ENCODE measurements at regions not wholly inside any gene's neighbourhood (a gene's known extent, or its start where the extent isn't known, plus 50 kb on each side); places are given as distances from the start of the nearest gene placed in this dataset.

DNA sequence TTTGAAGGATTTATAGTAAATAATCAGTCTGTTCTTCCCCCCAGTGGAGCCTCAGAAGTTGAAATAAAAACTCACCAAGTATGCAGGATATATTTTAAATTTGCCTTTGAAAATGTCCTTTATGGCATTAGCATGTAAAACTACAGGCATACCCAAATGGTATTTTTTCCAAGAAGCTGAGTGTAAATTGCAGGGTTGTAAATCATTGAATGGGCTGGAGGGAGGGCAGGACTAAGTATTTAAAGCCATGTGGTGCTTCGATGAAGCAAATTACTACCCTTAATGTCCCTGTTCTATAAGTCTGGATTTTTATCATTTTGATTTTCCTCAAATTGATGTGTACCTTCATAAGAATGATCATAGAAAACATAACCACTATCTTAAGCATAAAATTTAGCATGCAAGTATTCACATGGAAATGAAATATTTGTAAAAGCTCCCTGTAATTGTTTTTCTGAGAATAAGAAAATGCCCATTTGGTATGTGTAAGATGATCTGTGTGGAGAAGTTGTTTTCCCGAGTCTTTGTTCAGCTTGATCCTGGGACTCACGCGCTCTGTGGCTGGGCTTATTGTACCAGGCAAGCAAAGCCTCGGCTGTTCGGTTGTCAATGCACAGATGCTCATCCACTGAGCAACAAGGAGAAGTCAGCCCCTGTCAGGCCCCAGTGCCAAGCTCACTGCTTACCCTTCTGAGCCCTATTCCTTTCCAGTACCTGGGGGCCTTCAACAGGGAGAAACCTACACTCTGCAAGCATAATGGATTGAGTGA lies 66.7 kb downstream of the CD164 start:
- no peak for ATAC-seq

DNA sequence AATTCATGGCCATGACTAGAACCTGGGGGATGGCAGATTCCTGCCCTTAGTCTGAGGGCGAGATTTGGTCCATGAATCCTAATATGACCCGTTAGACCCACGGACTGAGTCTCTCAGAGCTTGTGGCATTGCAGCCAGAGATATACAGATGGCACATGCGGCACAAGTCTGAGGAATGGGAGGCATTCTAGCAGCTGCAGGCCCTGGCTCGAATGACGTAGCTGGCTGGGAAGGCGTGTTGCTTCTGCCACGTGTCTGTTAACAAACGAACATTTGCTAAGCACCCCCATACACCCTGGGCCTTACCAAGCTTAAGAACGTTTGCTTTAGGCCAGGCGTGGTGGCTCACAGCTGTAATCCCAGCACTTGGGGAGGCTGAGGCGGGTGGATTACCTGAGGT lies 68.0 kb downstream of the CD164 start:
- ATAC-seq, result no peak

DNA sequence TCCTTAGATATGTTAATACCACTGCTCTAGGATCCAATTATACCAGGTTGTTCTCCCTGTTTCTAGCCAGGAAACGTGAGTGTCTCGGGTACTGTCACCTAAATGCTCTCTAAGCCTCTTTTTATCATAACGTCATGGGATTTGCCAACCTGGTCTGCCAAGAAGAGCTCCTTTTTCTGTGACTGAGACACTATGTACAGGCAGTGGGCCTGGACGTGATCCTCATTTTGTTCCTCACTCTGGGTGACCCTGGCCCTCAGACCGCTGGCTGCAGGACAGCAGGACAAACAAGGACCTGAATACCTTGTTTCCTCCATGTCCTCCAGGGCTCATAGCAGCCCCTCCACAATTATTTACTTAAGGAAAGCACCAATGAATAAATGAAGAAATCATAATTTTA lies 69.1 kb downstream of the CD164 start:
- no peak for ATAC-seq

DNA sequence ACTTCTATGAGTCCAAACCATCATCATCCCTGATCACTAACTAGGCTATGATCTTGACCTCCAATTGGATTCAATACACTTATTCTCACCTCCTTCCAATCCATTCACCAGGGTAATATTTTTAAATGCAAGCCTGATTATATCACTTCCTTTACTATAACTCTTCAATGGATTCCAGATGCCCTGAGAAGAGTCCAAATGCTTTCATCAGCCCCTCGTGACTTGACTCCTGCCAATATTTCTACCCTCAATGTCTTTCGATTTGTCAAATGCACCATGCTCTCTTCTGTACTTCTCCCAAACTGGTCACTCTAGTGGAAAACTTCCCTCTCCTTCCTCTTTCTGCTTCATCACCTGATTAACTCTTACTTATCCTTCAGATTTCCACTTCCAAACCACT lies 70.8 kb downstream of the CD164 start:
- no peak for ATAC-seq

DNA sequence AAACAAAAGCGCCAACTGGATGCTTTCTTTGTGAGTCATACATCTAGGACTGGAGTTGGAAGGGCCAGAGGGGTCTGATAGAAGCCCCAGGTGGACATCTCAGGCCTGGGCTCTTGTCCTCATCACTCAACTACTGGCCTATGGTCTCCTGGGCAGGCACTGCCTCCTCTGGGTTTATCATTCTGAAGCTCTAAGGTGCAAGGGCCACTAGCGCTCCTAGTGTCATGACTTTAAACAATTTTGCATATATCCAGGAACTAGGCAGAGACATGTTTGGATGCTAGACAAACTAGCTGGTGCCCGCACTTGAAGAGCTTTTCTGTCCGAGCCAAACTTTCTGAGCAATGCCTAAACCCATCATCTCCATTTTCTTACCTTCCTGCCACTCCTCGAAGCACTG lies 72.3 kb downstream of the CD164 start:
- ATAC-seq, result no peak

DNA sequence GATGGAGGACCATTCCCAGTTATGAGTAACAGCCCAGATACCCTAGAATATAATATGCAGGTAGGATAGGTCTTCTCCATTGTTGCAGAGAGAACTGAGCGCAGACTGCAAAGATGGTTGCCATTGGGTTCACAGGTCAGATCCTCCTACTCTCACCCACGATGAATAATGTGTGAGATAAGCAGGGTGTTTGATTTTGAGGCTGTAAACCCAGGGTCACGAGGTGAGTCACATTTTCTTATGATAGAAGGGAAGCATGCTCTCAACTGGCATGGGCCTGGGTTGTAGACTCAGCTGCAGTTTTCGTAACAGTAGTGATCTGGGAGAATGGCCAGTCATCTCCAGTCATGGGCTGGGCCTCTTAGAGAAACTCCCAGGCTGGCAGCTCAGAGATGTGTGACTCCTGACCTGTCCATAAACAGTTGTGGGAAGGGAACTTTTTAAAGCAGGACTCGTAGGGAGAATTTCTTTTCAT lies 74.2 kb downstream of the CD164 start:
- peak; percentile 47 for ATAC-seq

DNA sequence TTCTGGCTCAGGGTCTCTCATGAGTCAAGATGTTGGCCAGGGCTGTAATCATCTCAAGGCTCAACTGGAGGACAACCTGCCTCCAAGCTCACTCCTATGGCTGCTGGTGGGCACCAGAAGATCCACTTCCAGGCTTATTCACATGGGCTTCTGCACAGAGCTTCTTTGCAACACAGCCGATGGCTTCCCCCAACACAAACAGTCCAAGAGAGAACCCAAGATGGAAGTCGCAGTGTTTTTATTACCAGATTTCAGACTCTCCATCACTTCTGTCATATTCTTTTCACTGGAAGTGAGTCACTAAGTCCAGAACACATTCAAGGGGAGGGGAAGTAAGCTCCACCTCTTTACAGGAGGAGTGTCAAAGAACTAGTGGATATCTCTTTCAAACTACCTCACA lies 75.5 kb downstream of the CD164 start:
- no peak for ATAC-seq

DNA sequence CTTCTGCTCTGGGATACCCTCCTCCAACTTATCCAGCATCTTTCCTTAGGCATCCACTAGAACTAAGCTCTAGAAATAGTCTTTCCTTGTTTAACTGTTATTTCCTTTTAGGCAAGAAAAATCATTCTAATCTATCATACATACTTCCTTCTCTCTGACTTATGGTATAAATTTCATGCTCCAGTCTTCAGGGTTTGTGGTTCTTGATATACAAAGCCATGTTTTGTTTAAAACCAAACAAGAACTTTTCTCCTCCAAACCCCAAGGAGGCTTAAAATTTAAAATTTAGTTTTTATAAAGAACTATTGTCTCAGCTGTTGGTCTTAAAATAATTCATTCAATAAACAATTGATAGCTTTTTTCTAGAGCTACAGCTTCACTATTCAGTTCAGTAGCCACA lies 77.2 kb downstream of the CD164 start:
- ATAC-seq, result no peak

DNA sequence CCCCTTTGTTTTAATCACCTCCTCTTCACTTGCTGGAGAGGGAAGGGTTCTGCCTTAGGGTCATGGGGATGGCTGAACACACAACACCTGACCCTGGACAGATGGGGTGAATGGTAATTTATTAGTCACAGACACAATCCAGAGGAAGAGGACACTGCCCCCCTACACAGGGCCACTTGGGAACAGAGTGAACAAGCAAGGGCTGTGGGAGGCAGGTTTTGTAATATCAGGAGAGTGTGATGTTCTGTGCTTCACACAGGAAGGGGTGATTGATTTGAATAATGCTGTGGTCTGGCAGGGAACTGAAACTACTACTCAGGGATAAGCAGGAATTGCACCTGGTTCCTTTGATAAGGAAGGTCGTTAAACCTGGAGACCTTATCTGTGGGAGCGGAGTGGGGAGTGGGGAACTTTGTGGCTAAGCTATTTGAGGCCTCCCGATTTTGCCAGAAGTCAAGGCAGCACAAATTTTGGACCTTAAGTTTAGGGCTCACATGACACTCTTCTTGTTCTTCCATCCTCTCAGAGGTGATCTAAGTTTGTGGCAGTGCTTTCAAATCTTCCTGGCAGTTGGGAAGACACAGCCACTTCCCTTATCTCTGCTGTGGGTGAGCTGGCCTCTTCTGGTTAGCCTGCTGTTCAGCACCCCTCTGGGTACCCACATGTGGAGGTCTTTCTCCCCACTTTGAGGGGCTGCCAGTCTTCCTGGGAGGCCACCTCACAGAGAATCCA lies 77.8 kb downstream of the CD164 start:
- no peak for ATAC-seq

DNA sequence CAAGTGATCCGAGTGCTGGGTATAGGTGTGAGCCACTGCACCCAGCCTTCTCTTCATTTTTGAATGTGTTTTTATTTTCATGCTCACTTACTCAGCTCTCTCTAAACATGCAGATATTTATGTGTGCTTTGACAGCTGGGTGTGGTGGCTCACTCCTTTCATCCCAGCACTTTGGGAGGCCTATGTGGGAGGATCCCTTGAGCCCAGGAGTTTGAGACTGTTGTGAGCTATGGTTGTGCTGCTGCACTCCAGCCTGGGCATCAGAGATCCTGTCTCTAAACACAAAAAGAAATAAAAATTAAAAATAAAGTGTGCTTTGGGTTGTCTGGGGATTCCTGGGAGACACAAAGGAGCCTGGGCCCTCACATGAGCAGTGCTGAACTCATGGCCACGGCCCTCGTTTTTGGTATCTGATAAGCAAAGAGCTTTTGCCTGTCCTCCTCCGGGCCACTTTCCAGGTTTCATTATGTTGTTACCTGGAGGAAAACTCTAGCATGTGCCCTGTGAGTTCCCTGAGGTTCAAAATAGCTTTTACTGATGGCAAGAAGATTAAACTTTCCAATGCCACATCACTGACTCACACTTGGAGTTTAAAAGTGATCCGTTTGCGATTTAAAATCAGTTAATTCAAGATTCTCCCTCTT lies 78.5 kb downstream of the CD164 start:
- no peak for ATAC-seq

DNA sequence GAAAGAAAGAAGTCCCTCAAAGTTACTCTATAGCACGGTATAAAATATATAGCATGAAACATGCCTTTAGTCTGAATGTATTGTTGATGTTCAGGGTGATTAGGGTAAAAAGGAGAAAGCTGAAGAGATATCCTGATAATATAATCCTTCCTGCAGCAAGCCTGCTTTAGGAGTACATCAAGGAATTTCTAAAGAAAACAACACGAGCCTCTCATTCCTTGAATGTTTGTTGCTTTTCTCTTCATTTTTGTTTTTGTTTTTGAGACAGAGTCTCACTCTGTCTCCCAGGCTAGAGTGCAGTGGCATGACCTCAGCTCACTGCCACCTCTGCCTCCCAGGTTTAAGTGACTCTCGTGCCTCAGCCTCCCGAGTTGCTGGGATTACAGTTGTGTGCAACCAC lies 79.1 kb downstream of the CD164 start:
- ATAC-seq, result no peak

DNA sequence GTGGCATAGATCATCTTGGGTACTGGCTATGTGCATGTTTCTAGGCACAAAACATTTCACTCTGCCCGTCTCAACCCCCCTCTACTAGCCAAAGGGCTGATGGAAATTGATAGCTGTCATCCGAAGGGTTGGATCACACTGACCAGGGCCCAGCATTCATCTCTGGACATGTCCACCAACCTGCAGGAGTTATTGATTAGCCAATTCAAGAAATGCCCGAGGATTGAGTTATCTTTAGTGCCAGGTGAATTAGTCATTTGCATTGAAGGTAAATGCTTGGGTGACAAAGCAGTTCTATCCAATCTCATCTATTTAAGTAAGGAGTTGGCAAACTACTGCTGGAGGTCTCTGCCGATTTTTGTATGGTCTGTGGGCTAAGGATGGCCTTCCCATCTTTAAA lies 80.1 kb downstream of the CD164 start:
- no peak for ATAC-seq

DNA sequence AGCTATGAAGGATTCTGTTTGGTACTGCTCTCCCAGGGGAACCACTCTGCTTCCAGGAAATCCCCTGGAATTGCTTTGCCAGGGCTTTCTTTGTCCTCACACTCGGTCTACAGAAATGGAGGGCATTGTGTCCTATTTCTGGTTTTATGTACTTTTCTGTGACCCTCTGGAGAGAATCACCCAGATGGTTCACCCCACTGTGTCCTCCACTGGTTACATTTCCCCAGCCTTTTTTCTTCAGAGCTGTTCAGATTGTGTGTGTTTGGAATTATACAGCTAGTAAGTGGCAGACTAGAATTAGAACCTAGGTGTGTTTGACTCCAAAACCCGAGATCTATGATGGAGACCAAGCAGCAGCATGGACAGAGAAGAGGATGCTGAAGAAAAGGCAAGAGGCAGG lies 80.8 kb downstream of the CD164 start:
- ATAC-seq, result no peak

DNA sequence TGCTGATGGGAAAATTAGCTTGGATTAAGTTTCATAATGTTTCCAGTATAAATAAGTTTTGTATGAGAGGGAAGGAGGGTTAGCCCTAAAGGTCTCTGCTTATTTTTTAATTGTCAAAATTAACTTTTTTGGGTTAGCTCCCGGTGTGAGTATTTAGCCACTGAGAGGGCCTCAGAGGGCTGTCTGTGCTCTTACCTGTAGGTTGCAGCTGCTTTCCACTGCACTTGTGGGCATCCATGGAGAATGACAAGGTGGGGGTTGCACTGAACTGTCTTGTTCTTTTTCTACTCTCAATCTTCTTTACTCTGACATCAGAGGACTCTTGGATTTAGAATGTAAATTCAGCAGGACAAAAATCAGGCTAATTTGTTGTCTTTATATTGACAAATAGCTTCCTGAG lies 81.4 kb downstream of the CD164 start:
- no peak for ATAC-seq

DNA sequence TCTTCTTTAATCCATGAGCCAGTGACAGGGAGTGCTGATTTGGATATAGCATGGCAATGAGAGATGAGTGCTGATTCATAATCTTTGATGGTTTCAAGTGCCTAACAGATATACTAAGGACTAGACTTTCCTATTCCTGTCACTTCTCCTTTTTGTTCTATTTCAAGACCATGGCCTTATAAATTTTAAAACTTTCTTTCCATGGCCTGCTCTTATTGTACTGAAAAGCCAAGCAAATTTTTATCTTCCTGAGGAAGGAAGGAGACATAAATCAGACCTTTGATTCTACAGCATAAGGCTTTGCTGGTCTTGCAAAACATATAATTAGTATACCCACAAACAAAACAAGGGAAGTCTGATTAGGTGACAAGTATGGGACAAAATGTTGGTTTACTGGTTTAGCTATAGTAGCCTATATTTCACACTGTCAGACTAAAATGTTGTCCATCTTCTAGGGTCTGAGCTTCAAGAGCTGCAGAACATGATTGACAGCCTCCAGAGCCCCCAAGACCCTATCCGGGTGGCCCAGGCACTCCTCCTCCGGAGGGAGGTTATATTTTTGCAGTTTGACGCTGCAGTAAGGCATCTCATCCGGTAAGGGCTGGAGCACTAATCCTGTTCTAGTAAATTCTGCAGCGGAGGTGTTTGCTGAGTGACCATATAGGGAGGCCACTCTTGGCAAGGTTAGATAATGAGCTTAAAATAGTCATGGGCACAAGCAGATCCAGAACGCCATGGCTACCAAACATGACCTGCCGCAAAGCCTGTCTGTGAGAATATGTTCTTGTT lies 82.3 kb downstream of the CD164 start:
- ATAC-seq, result no peak

DNA sequence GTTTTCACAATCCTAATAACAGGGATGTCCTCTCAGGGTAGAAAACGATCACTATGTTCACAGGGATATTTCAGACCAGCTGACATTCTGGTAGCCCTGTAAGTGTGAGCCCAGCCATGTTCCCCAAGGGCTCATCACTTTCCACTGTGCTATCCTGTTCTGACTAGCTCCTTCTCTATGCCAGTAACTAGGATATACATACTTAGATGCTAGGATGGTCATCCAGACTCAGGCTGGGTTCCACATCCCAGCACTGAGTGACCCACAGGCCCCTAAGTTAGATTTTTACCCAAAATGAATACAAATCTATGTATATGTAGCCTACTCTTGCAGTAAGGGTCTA lies 83.0 kb downstream of the CD164 start:
- no peak for ATAC-seq

DNA sequence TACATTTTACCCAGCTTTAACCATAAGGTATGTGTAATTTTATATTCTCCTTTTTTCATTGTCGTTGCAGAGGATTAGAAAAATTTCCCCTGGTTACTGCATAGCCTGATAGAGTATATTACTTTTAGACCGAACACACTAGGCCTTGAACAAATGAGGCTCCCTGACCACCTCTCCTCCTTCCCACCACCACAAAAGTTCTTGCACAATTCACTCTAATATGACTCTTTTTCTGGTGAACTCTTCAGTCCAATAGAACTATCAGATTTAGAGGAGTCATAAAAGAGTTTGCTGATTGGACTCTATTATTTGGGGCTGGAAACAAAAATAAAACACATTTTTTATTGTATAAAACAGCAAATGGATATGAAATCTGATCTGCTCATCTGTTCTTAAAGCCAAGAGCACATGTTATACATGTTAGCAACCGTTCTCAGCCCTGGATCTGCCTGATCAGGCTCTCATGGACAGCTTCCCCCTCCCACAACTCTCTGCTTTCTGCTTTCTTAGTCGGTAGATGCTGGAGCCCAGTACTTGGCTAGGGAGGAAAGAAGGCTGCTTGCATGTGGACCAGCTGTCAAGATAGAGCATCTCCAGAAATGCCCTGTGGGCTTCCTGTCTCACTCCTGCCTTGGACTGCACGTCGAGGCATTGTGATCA lies 83.5 kb downstream of the CD164 start:
- no peak for ATAC-seq

DNA sequence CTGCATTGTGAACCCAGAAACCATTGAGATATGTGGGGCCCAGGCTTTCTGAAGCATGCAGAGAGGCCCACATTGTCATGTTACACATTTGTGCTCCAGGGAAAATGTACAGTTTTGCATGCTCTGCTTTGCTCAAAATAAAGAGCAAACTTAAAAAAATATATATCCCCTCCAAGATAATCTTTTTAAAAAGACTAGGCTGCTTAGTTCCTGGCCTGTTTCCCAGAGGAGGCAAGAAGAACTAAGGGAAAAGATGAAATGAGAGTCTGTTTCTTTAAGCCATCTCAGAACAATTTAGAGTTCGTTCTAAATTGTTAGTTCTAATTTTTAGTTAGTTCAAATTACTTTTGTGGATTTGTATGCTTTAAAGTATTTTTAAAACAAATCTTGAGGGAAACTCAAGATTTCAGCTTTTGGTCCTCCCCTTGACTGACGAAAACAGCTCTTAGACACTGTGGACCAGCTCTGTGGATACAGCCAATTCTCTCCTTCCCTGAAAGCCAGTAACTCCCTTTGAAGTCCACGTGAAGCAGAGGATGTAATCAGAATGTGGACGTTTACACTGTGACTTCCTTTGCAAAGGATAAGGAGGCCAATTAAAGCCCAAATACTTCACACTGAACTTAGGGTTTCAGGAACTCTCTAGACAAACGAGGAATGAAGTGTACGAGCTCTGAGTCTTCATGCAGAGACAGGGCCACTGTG lies 84.7 kb downstream of the CD164 start:
- no peak for ATAC-seq

DNA sequence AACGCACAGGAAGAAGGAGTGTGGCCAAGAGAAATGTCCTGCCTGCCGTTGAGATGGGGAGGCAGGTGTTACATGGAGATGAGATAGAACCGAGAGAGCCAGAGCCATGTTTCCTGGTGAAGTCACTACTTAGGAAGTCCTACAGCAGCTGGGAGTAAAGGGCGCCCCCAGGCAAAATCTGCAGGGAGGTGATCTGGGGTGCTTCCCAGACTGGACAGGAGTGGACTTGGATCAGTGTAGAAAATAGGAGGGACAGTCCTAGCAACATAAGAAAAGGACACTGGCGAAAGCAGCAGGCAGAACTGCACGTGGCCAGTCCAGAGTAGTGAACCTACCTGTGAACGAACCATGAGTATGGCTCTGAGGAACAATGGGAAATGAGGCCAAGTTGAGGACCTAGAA lies 85.3 kb downstream of the CD164 start:
- ATAC-seq, result no peak

DNA sequence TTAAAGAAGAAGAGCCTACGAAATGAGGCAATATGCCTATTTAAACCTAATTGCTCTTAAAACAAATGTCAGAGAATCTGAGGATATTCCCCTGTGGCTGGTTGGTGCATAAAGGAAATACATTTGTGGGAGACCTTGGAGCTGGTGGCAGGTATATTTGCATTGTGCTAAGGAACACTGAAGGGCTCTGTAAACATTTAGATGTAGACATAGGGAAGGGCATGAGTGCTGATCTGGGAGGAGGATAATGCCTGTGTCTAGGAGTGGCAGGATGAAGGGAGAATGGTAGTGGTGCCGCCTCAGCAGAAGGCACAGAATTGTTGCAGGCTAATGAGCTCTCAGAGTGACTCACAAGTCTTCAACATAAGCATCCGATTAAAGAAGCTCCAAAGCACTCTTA lies 85.8 kb downstream of the CD164 start:
- ATAC-seq, result no peak

DNA sequence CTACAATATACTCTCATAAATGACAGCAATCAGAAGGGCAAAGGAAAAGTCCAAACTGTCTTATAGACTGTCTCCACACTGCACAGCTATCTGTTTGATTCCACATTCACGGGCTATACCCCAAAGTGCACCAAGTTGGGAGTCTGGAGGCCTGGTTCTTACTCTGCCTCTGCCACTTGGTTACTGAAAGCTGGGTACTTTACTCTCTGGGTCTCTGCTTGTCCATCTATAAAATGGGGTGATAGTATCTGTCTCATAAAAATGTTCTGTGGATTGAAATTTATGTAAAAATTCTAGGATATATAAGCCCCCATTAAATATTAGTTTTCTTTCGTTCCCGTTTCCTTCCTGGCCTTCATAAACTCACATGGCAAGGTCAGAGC lies 86.5 kb downstream of the CD164 start:
- no peak for ATAC-seq
